Natural killer cell (primary cell): ENCODE measurements at regions not wholly inside any gene's neighbourhood (a gene's known extent, or its start where the extent isn't known, plus 50 kb on each side); places are given as distances from the start of the nearest gene placed in this dataset.
A peak's percentile ranks its signal among the peaks of the same experiment; 100 is the strongest.

ENCODE experiments used
- ATAC-seq, 3 donors: fragments of 150-1000 bp in 2 of 3; fragments of 200-7000 bp in 1 of 3; cut with Tn5 transposase; 1 replicate in 1 of 3; 2 replicates in 2 of 3; pipeline ENCODE4 v1.10.0; 2021; ENCODE audit warnings: mild to moderate bottlenecking in 2 of 3, moderate library complexity in 2 of 3
- DNase-seq, 2 donors: peaks; one replicate each; pipeline versions ENCODE4 v3.0.0 to v3.0.0-alpha.2; 2013 to 2021; ENCODE audit warnings: mixed read lengths in 1 of 2
- H3K27ac ChIP-seq: one replicate; pipeline ENCODE4 v1.5.1; 2013; ENCODE audit warnings: mild to moderate bottlenecking, low read length
- H3K27me3 ChIP-seq: one replicate; pipeline ENCODE4 v1.6.1; 2013; ENCODE audit warnings: low read length; ENCODE audit not compliant: control insufficient read depth, insufficient read depth
- H3K36me3 ChIP-seq: one replicate; pipeline ENCODE4 v1.6.1; 2013; ENCODE audit warnings: low read length; ENCODE audit not compliant: control insufficient read depth, insufficient read depth
- H3K4me1 ChIP-seq: one replicate; pipeline ENCODE4 v1.6.1; 2013; ENCODE audit warnings: low read length; ENCODE audit not compliant: control insufficient read depth, insufficient read depth
- H3K4me3 ChIP-seq: one replicate; pipeline ENCODE4 v1.5.1; 2013; ENCODE audit warnings: low read length
- H3K9me3 ChIP-seq: one replicate; pipeline ENCODE4 v1.6.1; 2013; ENCODE audit warnings: low read length; ENCODE audit not compliant: control insufficient read depth, insufficient read depth
- H3K27ac Mint-ChIP-seq, 2 donors: one replicate each; pipeline ENCODE4 v1.8.0; 2022; ENCODE audit warnings: mild to moderate bottlenecking in 2 of 2, mixed read lengths in 2 of 2, moderate library complexity in 1 of 2
- H3K27me3 Mint-ChIP-seq, 2 donors: one replicate each; pipeline ENCODE4 v1.8.0; 2022; ENCODE audit warnings: low read depth in 2 of 2, mixed read lengths in 2 of 2
- H3K36me3 Mint-ChIP-seq: one replicate; pipeline ENCODE4 v1.8.0; 2022; ENCODE audit warnings: mixed read lengths
- H3K4me1 Mint-ChIP-seq, 2 donors: one replicate each; pipeline ENCODE4 v1.8.0; 2022; ENCODE audit warnings: mixed read lengths in 2 of 2
- H3K4me3 Mint-ChIP-seq: one replicate; pipeline ENCODE4 v1.8.0; 2022; ENCODE audit warnings: mild to moderate bottlenecking, moderate library complexity, mixed read lengths
- H3K9me3 Mint-ChIP-seq, 2 donors: one replicate each; pipeline ENCODE4 v1.8.0; 2022; ENCODE audit warnings: mixed read lengths in 2 of 2
- WGBS: methylation state at CpG from one replicate; pipeline ENCODE4 v1.1.7; 2013; ENCODE audit warnings: missing lambda C conversion rate; ENCODE audit not compliant: insufficient coverage; 5-methylcytosine and 5-hydroxymethylcytosine counted together
- intact Hi-C: fragments of 100-400 bp; cut with micrococcal nuclease; formaldehyde crosslinking; loops from one replicate; pipeline ENCODE4 v1.14.2; 2022
- TF ChIP-seq, protein P1 (sequence below): fragments of 200-600 bp; IDR thresholded peaks from one replicate; pipeline ENCODE4 v1.8.0; 2022; ENCODE audit warnings: antibody characterized with exemption

DNA sequence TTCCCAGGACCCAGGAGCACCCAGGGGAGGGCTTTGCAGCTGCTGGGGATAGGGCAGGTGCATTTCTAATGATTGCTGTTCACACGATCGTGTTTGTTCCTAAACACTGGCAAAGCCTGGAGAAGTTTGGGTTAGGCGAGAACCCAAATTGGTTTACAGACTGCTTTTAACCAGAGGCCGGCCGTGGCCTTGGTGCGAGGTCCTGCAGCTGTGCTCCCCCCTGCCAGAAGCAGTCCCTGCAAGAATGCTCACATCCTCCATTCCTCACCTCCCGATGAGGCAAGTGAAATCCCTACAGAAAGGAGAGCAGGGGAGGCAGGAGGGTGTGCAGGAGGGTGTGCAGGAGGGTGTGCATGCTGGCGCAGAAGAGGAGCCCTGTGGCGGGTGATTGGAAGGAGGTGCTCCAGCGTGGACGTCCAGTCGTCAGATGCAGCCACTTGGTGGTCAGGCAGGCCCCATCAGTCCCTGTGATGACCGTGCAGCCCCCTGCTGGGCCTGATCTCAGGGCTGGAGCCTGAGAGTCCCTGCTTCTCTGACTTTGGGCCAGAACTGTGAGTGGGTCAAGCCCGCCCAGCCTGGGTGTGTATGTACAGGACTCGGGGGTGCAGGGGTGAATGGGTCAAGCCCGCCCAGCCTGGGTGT is 55.7 kb upstream of the FRMD1 start:
- H3K36me3 ChIP-seq = no peaks in the 10 kb centered on the region
- no peaks in the 10 kb centered on the region for H3K36me3 Mint-ChIP-seq
- H3K4me1 Mint-ChIP-seq = peaks cover 0 to 7% of the 10 kb centered on the region in 2 donors

DNA sequence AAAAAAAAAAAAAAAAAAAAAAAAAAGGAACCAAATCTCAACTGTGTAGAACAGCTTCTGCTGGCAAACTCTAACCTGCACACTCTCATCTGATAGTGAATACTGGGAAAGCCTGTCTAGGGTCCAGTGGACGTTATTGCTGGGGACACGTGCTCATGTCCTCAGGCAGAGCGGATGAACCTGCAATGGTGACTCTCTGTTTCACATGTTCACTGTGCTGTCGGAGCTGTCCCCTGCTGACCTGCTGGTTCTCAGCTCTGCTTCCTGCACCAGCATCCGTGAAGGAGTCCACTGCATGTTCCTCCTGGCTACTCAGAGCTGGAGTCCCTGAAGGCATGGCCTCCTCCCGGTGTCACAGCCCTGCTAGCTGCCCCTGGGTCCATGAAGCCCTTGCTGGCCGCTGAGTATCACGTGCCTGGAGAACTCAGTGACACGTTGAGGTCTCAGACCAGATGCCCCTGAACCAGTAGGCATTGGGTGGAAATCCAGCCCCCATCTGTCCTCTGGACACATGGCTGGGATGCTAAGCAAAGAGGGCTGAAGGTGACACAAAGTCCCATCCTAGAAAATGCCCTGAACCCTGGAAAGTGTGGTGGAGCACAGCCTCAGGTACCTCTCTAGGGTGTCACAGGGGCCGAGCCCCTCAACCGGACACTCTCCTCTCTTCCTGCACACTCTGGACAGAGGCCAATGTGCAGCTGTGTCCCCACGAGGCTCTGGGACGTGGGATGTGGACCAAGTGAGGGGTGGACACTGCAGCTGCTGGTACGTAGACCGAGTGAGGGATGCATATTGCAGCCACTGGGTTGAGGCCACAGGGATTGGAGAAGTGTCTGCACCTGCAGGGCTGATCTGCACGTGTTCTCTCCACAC is 54.9 kb upstream of the FRMD1 start:
- Histone ChIP-seq H3K27me3 (no peaks in the 10 kb centered on the region), H3K4me3 (no peak overlapping the region), H3K27ac (no peak overlapping the region), H3K36me3 (no peaks in the 10 kb centered on the region), H3K4me1 (no peaks in the 10 kb centered on the region), H3K9me3 (no peaks in the 10 kb centered on the region)
- no peak for ATAC-seq
- intact Hi-C loops = no loop called here
- no peak overlapping the region for H3K27ac Mint-ChIP-seq
- H3K9me3 Mint-ChIP-seq = no peaks in the 10 kb centered on the region
- no peaks in the 10 kb centered on the region for H3K36me3 Mint-ChIP-seq
- peaks cover 11 to 16% of the 10 kb centered on the region in 2 donors for H3K27me3 Mint-ChIP-seq
- peak in 1 of 2 donors; percentile 3 for DNase-seq
- no peak overlapping the region for H3K4me3 Mint-ChIP-seq
- TF ChIP-seq, protein P1, sequence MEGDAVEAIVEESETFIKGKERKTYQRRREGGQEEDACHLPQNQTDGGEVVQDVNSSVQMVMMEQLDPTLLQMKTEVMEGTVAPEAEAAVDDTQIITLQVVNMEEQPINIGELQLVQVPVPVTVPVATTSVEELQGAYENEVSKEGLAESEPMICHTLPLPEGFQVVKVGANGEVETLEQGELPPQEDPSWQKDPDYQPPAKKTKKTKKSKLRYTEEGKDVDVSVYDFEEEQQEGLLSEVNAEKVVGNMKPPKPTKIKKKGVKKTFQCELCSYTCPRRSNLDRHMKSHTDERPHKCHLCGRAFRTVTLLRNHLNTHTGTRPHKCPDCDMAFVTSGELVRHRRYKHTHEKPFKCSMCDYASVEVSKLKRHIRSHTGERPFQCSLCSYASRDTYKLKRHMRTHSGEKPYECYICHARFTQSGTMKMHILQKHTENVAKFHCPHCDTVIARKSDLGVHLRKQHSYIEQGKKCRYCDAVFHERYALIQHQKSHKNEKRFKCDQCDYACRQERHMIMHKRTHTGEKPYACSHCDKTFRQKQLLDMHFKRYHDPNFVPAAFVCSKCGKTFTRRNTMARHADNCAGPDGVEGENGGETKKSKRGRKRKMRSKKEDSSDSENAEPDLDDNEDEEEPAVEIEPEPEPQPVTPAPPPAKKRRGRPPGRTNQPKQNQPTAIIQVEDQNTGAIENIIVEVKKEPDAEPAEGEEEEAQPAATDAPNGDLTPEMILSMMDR = no peak
- peaks cover 0 to 4% of the 10 kb centered on the region in 2 donors for H3K4me1 Mint-ChIP-seq
- 69% methylated on average over 16 of the region's 16 CpGs for WGBS

More for the DNA sequence above, 55.7 kb upstream of the FRMD1 start:
- no peak overlapping the region for H3K27ac ChIP-seq
- Mint-ChIP-seq H3K27ac (no peak overlapping the region), H3K27me3 (peaks cover 11 to 16% of the 10 kb centered on the region in 2 donors), H3K4me3 (no peak overlapping the region), H3K9me3 (no peaks in the 10 kb centered on the region)
- no peaks in the 10 kb centered on the region for H3K27me3 ChIP-seq
- intact Hi-C loops = no loop called here
- H3K9me3 ChIP-seq = no peaks in the 10 kb centered on the region
- TF ChIP-seq, protein P1 = no peak
- DNase-seq = no peak
- no peaks in the 10 kb centered on the region for H3K4me1 ChIP-seq
- 86% methylated on average over 16 of the region's 16 CpGs for WGBS
- no peak for ATAC-seq
- no peak overlapping the region for H3K4me3 ChIP-seq

DNA sequence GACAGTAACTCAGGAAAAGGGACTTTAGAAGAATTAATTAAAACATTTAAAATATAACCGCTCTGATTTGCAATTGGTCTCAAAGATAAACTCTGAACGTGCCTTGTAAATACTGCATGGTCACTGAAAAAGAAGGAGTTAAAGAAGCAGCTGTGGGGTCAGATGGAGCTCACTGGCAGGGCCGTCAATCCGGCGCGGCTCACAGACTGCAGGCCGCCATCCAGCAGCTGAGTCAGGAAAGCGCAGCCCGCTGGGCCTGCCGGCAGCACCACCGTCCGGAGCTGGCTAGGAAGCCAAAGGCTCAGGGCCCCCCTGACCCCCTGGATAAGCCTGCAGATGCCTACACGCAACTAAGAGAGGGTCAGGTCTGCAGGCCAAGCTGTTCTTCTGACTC is 54.2 kb upstream of the FRMD1 start:
- no peak for ATAC-seq
- no peaks in the 10 kb centered on the region for H3K27me3 ChIP-seq
- H3K4me3 ChIP-seq = no peak overlapping the region
- TF ChIP-seq, protein P1 = no peak
- no peaks in the 10 kb centered on the region for H3K36me3 Mint-ChIP-seq
- peak in 1 of 2 donors; percentile 2 for DNase-seq
- H3K9me3 Mint-ChIP-seq = no peaks in the 10 kb centered on the region
- peaks cover 14 to 16% of the 10 kb centered on the region in 2 donors for H3K27me3 Mint-ChIP-seq
- H3K27ac ChIP-seq = no peak overlapping the region
- no peak overlapping the region for H3K27ac Mint-ChIP-seq
- no peaks in the 10 kb centered on the region for H3K4me1 Mint-ChIP-seq
- no peaks in the 10 kb centered on the region for H3K36me3 ChIP-seq
- intact Hi-C loops = no loop called here
- no peaks in the 10 kb centered on the region for H3K4me1 ChIP-seq
- no peak overlapping the region for H3K4me3 Mint-ChIP-seq
- H3K9me3 ChIP-seq = no peaks in the 10 kb centered on the region
- 31% methylated on average over 13 of the region's 13 CpGs for WGBS
